ENCODE measurements at regions not wholly inside any gene's neighbourhood (a gene's known extent, or its start where the extent isn't known, plus 50 kb on each side); places are given as distances from the start of the nearest gene placed in this dataset.

GRCh38 chr2:48902521-48902920, 147.0 kb upstream of the LHCGR start:
- TF ChIP-seq POLR2A (IDR thresholded peaks at IDR 0.05) (no peak), CTCF (IDR thresholded peaks at IDR 0.05) (no peak)
- H3K27ac ChIP-seq: no peak overlapping the region
- intact Hi-C loops (cut with DNase I): no loop called here
- no peaks in the 10 kb centered on the region for H3K27me3 ChIP-seq
- H3K4me1 ChIP-seq (replicated peaks in 1 of 2): no peaks in the 10 kb centered on the region
- no peak for DNase-seq
- H3K4me3 ChIP-seq: no peak overlapping the region
- no peaks in the 10 kb centered on the region for H3K36me3 ChIP-seq (replicated peaks in 1 of 2)
- H3K9me3 ChIP-seq (replicated peaks in 1 of 3): no peaks in the 10 kb centered on the region
- WGBS, 4 donors: 69 to 84% (median 77%) methylated on average over 5 of the region's 5 CpGs

- H3K27ac ChIP-seq: no peak overlapping the region
- intact Hi-C loops (cut with DNase I): no loop called here
- H3K4me3 ChIP-seq: no peak overlapping the region
- DNase-seq: no peak
- 78 to 84% (median 80%) methylated on average over 2 of the region's 2 CpGs for WGBS, 4 donors
- no peaks in the 10 kb centered on the region for H3K36me3 ChIP-seq (replicated peaks in 1 of 2)
- no peaks in the 10 kb centered on the region for H3K4me1 ChIP-seq (replicated peaks in 1 of 2)
- H3K9me3 ChIP-seq (replicated peaks in 1 of 3): no peaks in the 10 kb centered on the region
- H3K27me3 ChIP-seq: no peaks in the 10 kb centered on the region
- TF ChIP-seq POLR2A (IDR thresholded peaks at IDR 0.05): no peak
- TF ChIP-seq CTCF (IDR thresholded peaks at IDR 0.05): no peak
Observed at GRCh38 chr2:48901416-48901815, 145.9 kb upstream of the LHCGR start.

GRCh38 chr2:48901015-48901343, 145.5 kb upstream of the LHCGR start:
- intact Hi-C loops (cut with DNase I): no loop called here
- no peaks in the 10 kb centered on the region for H3K4me1 ChIP-seq (replicated peaks in 1 of 2)
- no peaks in the 10 kb centered on the region for H3K9me3 ChIP-seq (replicated peaks in 1 of 3)
- DNase-seq: no peak
- no peaks in the 10 kb centered on the region for H3K27me3 ChIP-seq
- no peak overlapping the region for H3K27ac ChIP-seq
- no peak overlapping the region for H3K4me3 ChIP-seq
- H3K36me3 ChIP-seq (replicated peaks in 1 of 2): no peaks in the 10 kb centered on the region
- TF ChIP-seq POLR2A (IDR thresholded peaks at IDR 0.05) (no peak), CTCF (IDR thresholded peaks at IDR 0.05) (no peak)
- 46 to 65% (median 52%) methylated on average over 1 of the region's 1 CpG for WGBS, 4 donors

- H3K27me3 ChIP-seq: no peaks in the 10 kb centered on the region
- H3K36me3 ChIP-seq (replicated peaks in 1 of 2): no peaks in the 10 kb centered on the region
- intact Hi-C loops (cut with DNase I): no loop called here
- no peaks in the 10 kb centered on the region for H3K9me3 ChIP-seq (replicated peaks in 1 of 3)
- no peaks in the 10 kb centered on the region for H3K4me1 ChIP-seq (replicated peaks in 1 of 2)
- no peak for TF ChIP-seq POLR2A (IDR thresholded peaks at IDR 0.05)
- TF ChIP-seq CTCF (IDR thresholded peaks at IDR 0.05): no peak
- H3K4me3 ChIP-seq: no peak overlapping the region
- H3K27ac ChIP-seq: no peak overlapping the region
- WGBS, 4 donors: 46 to 56% (median 50%) methylated on average over 2 of the region's 2 CpGs
- no peak for DNase-seq
Observed at GRCh38 chr2:48900321-48901014, 144.9 kb upstream of the LHCGR start.

Measured in adrenal gland (tissue), 9 donors.